K562 (cell line): ENCODE measurements at regions not wholly inside any gene's neighbourhood (a gene's known extent, or its start where the extent isn't known, plus 50 kb on each side); places are given as distances from the start of the nearest gene placed in this dataset.

ENCODE experiments used
- HDAC8 ChIP-seq: fragments of 450-650 bp; IDR thresholded peaks from 2 replicates; pipeline ENCODE4 v1.6.1; 2016; ENCODE audit warnings: mild to moderate bottlenecking, missing genetic modification characterization, moderate library complexity, missing compliant biosample characterization
- IFI16 ChIP-seq: fragments of 250-450 bp; sonication (Bioruptor Pico); IDR thresholded peaks from 2 replicates; pipeline ENCODE4 v2.1.2; 2022; ENCODE audit warnings: mild to moderate bottlenecking, inconsistent platforms
- NEUROD1 ChIP-seq: fragments of 150-350 bp; IDR thresholded peaks from 2 replicates; pipeline ENCODE4 v1.6.1; 2014; ENCODE audit warnings: borderline replicate concordance, low read length, low read depth; ENCODE audit not compliant: partially characterized antibody
- NFYB ChIP-seq: IDR thresholded peaks from 2 replicates; pipeline ENCODE4 v1.6.1; 2011; ENCODE audit warnings: mild to moderate bottlenecking, moderate library complexity; ENCODE audit not compliant: insufficient read length; ENCODE audit errors: extremely low read depth
- RBFOX2 ChIP-seq: fragments of 200-400 bp; formaldehyde crosslinking; IDR thresholded peaks from 2 replicates; pipeline ENCODE4 v1.6.1; 2017; ENCODE audit warnings: low read depth, mild to moderate bottlenecking, low read length, moderate library complexity
- SMARCC2 ChIP-seq: fragments of 450-650 bp; IDR thresholded peaks from 2 replicates; pipeline ENCODE4 v1.6.1; 2017; ENCODE audit warnings: antibody characterized with exemption, moderate library complexity, mild to moderate bottlenecking, low read depth
- ZNF121 ChIP-seq: sonication (generic); formaldehyde crosslinking; conservative IDR thresholded peaks from 2 replicates; pipeline ENCODE4 v1.8.0; 2022; ENCODE audit warnings: missing genetic modification reagents
- ZNF75A ChIP-seq: fragments of 450-650 bp; formaldehyde crosslinking; IDR thresholded peaks from 2 replicates; pipeline ENCODE4 v1.4.0; 2020; ENCODE audit warnings: mild to moderate bottlenecking
- TF ChIP-seq, protein P1 (sequence below): sonication (generic); formaldehyde crosslinking; IDR thresholded peaks from 2 replicates; pipeline ENCODE4 v1.8.0; 2022; ENCODE audit warnings: mild to moderate bottlenecking, missing genetic modification reagents
- TF ChIP-seq, protein P2 (sequence below): fragments of 250-450 bp; sonication (Bioruptor Pico); IDR thresholded peaks from 2 replicates; pipeline ENCODE4 v1.4.0; 2020
- TF ChIP-seq, protein P3 (sequence below): IDR thresholded peaks from 3 replicates; pipeline ENCODE4 v1.6.1; 2011; ENCODE audit warnings: borderline replicate concordance, mild to moderate bottlenecking; ENCODE audit not compliant: insufficient read length, insufficient read depth

DNA sequence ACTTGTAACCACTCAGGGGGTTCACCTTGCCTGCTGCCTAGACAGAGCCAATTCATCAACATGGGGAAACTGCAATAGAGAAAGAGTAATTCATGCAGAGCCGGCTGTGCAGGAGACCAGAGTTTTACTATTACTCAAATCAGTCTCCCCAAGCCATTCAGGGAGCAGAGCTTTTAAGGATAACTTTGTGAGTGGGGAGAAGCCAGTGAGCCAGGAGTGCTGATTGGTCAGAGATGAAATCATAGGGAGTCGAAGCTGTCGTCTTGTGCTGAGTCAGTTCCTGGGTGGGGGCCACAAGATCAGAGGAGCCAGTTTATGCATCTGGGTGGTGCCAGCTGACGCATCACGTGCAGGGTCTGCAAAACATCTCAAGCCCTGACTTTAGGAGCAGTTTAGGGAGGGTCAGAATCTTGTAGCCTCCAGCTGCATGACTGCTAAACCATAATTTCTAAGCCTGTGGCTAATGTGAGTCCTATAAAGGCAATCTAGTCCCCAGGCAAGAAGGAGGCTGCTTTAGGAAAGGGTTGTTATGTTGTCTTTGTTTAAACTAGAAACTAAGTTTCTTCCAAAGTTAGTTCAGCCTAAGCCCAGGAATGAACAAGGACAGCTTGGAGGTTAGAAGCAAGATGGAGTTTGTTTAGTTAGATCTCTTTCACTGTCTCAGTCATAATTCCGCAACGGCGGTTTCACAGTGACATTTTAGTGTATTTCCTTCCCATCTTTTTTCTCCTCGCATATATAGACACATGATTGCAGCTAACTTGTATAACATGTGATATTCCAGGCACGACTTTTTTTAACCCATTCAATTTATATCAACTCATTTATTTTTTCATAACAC lies 68.9 kb upstream of the NCOR2 start (continued):
- TF ChIP-seq NFYB, result peak; percentile 86
- TF ChIP-seq, protein P1, sequence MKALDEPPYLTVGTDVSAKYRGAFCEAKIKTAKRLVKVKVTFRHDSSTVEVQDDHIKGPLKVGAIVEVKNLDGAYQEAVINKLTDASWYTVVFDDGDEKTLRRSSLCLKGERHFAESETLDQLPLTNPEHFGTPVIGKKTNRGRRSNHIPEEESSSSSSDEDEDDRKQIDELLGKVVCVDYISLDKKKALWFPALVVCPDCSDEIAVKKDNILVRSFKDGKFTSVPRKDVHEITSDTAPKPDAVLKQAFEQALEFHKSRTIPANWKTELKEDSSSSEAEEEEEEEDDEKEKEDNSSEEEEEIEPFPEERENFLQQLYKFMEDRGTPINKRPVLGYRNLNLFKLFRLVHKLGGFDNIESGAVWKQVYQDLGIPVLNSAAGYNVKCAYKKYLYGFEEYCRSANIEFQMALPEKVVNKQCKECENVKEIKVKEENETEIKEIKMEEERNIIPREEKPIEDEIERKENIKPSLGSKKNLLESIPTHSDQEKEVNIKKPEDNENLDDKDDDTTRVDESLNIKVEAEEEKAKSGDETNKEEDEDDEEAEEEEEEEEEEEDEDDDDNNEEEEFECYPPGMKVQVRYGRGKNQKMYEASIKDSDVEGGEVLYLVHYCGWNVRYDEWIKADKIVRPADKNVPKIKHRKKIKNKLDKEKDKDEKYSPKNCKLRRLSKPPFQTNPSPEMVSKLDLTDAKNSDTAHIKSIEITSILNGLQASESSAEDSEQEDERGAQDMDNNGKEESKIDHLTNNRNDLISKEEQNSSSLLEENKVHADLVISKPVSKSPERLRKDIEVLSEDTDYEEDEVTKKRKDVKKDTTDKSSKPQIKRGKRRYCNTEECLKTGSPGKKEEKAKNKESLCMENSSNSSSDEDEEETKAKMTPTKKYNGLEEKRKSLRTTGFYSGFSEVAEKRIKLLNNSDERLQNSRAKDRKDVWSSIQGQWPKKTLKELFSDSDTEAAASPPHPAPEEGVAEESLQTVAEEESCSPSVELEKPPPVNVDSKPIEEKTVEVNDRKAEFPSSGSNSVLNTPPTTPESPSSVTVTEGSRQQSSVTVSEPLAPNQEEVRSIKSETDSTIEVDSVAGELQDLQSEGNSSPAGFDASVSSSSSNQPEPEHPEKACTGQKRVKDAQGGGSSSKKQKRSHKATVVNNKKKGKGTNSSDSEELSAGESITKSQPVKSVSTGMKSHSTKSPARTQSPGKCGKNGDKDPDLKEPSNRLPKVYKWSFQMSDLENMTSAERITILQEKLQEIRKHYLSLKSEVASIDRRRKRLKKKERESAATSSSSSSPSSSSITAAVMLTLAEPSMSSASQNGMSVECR (CRISPR knock-in tag), result no peak
- TF ChIP-seq, protein P2, sequence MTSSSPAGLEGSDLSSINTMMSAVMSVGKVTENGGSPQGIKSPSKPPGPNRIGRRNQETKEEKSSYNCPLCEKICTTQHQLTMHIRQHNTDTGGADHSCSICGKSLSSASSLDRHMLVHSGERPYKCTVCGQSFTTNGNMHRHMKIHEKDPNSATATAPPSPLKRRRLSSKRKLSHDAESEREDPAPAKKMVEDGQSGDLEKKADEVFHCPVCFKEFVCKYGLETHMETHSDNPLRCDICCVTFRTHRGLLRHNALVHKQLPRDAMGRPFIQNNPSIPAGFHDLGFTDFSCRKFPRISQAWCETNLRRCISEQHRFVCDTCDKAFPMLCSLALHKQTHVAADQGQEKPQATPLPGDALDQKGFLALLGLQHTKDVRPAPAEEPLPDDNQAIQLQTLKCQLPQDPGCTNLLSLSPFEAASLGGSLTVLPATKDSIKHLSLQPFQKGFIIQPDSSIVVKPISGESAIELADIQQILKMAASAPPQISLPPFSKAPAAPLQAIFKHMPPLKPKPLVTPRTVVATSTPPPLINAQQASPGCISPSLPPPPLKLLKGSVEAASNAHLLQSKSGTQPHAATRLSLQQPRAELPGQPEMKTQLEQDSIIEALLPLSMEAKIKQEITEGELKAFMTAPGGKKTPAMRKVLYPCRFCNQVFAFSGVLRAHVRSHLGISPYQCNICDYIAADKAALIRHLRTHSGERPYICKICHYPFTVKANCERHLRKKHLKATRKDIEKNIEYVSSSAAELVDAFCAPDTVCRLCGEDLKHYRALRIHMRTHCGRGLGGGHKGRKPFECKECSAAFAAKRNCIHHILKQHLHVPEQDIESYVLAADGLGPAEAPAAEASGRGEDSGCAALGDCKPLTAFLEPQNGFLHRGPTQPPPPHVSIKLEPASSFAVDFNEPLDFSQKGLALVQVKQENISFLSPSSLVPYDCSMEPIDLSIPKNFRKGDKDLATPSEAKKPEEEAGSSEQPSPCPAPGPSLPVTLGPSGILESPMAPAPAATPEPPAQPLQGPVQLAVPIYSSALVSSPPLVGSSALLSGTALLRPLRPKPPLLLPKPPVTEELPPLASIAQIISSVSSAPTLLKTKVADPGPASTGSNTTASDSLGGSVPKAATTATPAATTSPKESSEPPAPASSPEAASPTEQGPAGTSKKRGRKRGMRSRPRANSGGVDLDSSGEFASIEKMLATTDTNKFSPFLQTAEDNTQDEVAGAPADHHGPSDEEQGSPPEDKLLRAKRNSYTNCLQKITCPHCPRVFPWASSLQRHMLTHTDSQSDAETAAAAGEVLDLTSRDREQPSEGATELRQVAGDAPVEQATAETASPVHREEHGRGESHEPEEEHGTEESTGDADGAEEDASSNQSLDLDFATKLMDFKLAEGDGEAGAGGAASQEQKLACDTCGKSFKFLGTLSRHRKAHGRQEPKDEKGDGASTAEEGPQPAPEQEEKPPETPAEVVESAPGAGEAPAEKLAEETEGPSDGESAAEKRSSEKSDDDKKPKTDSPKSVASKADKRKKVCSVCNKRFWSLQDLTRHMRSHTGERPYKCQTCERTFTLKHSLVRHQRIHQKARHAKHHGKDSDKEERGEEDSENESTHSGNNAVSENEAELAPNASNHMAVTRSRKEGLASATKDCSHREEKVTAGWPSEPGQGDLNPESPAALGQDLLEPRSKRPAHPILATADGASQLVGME, result no peak
- TF ChIP-seq ZNF121, result no peak
- TF ChIP-seq HDAC8 (tag), result no peak
- no peak for TF ChIP-seq ZNF75A
- TF ChIP-seq SMARCC2, result no peak
- TF ChIP-seq, protein P3, sequence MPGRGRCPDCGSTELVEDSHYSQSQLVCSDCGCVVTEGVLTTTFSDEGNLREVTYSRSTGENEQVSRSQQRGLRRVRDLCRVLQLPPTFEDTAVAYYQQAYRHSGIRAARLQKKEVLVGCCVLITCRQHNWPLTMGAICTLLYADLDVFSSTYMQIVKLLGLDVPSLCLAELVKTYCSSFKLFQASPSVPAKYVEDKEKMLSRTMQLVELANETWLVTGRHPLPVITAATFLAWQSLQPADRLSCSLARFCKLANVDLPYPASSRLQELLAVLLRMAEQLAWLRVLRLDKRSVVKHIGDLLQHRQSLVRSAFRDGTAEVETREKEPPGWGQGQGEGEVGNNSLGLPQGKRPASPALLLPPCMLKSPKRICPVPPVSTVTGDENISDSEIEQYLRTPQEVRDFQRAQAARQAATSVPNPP, result no peak
- no peak for TF ChIP-seq RBFOX2
- peak; percentile 46 for TF ChIP-seq NEUROD1
- TF ChIP-seq IFI16, result no peak
